NT2/D1 (cell line): ENCODE measurements at regions not wholly inside any gene's neighbourhood (a gene's known extent, or its start where the extent isn't known, plus 50 kb on each side); places are given as distances from the start of the nearest gene placed in this dataset.

Experiments
- DNase-seq: peaks from one replicate; pipeline ENCODE4 v3.0.0-alpha.2; 2011; ENCODE audit warnings: low read depth, low spot score
- H3K27me3 ChIP-seq: 2 replicates; pipeline ENCODE4 v1.6.0; 2011; ENCODE audit warnings: mild to moderate bottlenecking; ENCODE audit not compliant: insufficient read length, insufficient read depth
- H3K36me3 ChIP-seq: 2 replicates; pipeline ENCODE4 v1.6.1; 2011; ENCODE audit warnings: mild to moderate bottlenecking, low read length, mixed read lengths; ENCODE audit not compliant: insufficient read depth, insufficient read length
- H3K4me1 ChIP-seq: 2 replicates; pipeline ENCODE4 v1.5.1; 2011; ENCODE audit not compliant: insufficient read depth, insufficient read length
- H3K4me3 ChIP-seq: 2 replicates; pipeline ENCODE4 v1.5.1; 2011; ENCODE audit warnings: low read depth; ENCODE audit not compliant: insufficient read length
- H3K9ac ChIP-seq: 2 replicates; pipeline ENCODE4 v1.6.0; 2011; ENCODE audit warnings: low read depth; ENCODE audit not compliant: insufficient read length
- H3K9me3 ChIP-seq: 2 replicates; pipeline ENCODE4 v1.5.1; 2011; ENCODE audit warnings: mild to moderate bottlenecking, low read length; ENCODE audit not compliant: insufficient read depth
- SUZ12 ChIP-seq: IDR thresholded peaks from 2 replicates; pipeline ENCODE4 v1.6.1; 2011; ENCODE audit not compliant: insufficient read length, insufficient read depth; ENCODE audit errors: extremely low read depth
- YY1 ChIP-seq: IDR thresholded peaks from 2 replicates; pipeline ENCODE4 v1.6.1; 2011; ENCODE audit not compliant: insufficient read length, insufficient read depth
- ZNF274 ChIP-seq: IDR thresholded peaks from 2 replicates; pipeline ENCODE4 v1.6.1; 2011; ENCODE audit warnings: mild to moderate bottlenecking, low read depth, low read length

DNA sequence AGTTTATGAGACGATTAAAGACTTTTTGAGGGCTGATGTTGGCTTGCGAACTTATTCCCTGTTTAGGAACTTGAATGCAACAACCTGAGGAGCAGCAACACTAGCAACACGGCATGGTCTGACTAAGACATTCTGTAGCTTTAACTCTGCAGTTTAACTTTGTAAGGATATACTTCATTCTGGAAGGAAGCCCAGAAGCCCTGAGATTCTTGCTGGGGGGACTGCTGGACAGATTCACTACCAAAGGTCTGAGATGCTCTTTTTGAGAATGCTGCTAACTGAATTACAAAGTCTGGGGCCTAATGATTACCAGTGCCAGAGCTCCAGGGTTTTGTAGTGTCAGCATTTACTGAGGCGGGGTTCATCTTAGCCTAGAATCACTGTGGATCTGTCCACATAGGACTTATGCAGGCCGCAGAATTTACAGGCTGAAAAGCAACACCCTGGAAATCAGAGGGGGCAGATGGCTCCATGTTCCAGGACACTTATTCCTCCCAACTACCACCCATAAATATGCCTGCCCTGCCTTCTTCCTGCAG lies 537.1 kb upstream of the CDH18 start:
- DNase-seq = no peak
- Histone ChIP-seq H3K36me3 (no peaks in the 10 kb centered on the region), H3K4me1 (no peaks in the 10 kb centered on the region), H3K9ac (no peak overlapping the region), H3K4me3 (no peak overlapping the region), H3K27me3 (no peaks in the 10 kb centered on the region), H3K9me3 (no peaks in the 10 kb centered on the region)
- TF ChIP-seq SUZ12 = no peak
- no peak for TF ChIP-seq YY1
- TF ChIP-seq ZNF274 = no peak

- no peak overlapping the region for H3K4me3 ChIP-seq
- no peak for TF ChIP-seq ZNF274
- no peak for TF ChIP-seq SUZ12
- no peak for TF ChIP-seq YY1
These were observed 535.0 kb upstream of the CDH18 start for GRCh38 chr5:20522905-20523482.

GRCh38 chr5:20515606-20516005 lies 527.6 kb upstream of the CDH18 start:
- no peak overlapping the region for H3K9ac ChIP-seq
- no peaks in the 10 kb centered on the region for H3K27me3 ChIP-seq
- H3K9me3 ChIP-seq = no peaks in the 10 kb centered on the region
- H3K4me1 ChIP-seq = no peaks in the 10 kb centered on the region
- no peak for TF ChIP-seq YY1
- TF ChIP-seq ZNF274 = no peak
- no peak for TF ChIP-seq SUZ12
- DNase-seq = no peak
- H3K36me3 ChIP-seq = no peaks in the 10 kb centered on the region
- no peak overlapping the region for H3K4me3 ChIP-seq

More at GRCh38 chr5:20522905-20523482, 535.0 kb upstream of the CDH18 start:
- Histone ChIP-seq H3K9me3 (no peaks in the 10 kb centered on the region), H3K27me3 (no peaks in the 10 kb centered on the region), H3K9ac (no peak overlapping the region), H3K4me1 (no peaks in the 10 kb centered on the region), H3K36me3 (no peaks in the 10 kb centered on the region)
- no peak for DNase-seq

- Histone ChIP-seq H3K9ac (no peak overlapping the region), H3K36me3 (no peaks in the 10 kb centered on the region), H3K27me3 (no peaks in the 10 kb centered on the region), H3K4me1 (no peaks in the 10 kb centered on the region), H3K4me3 (no peak overlapping the region), H3K9me3 (no peaks in the 10 kb centered on the region)
- no peak for TF ChIP-seq ZNF274
- TF ChIP-seq YY1 = no peak
- no peak for TF ChIP-seq SUZ12
- no peak for DNase-seq
These were observed 526.1 kb upstream of the CDH18 start for GRCh38 chr5:20514145-20514544.

DNA sequence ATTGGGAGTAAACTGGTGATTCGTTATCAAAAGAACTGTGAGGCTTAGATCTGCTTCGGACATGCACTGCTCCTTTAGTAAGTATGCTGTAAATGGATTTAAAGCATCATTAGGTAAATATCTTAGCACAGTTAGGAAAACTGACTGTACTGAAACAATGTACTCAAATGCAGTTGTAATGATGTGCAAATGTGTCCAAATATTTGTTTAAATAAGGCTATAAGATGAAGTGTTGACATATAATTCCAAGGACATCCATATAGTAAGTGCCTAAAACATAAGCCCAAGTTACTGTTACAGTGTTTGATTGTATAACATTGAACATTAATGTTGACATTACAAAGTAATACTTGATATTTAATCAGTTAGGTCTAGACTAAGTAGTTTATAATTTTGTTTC lies 512.5 kb upstream of the CDH18 start:
- no peak for DNase-seq
- TF ChIP-seq SUZ12 = no peak
- TF ChIP-seq ZNF274 = no peak
- TF ChIP-seq YY1 = no peak
- Histone ChIP-seq H3K4me3 (no peak overlapping the region), H3K9ac (no peak overlapping the region), H3K9me3 (no peaks in the 10 kb centered on the region), H3K27me3 (no peaks in the 10 kb centered on the region), H3K4me1 (no peaks in the 10 kb centered on the region), H3K36me3 (no peaks in the 10 kb centered on the region)

GRCh38 chr5:20498926-20499325 lies 510.9 kb upstream of the CDH18 start:
- no peak for DNase-seq
- H3K9ac ChIP-seq = no peak overlapping the region
- no peaks in the 10 kb centered on the region for H3K36me3 ChIP-seq
- H3K4me1 ChIP-seq = no peaks in the 10 kb centered on the region
- no peak for TF ChIP-seq SUZ12
- no peaks in the 10 kb centered on the region for H3K9me3 ChIP-seq
- no peaks in the 10 kb centered on the region for H3K27me3 ChIP-seq
- H3K4me3 ChIP-seq = no peak overlapping the region

GRCh38 chr5:20498102-20498501 lies 510.1 kb upstream of the CDH18 start:
- H3K9ac ChIP-seq = no peak overlapping the region
- H3K4me1 ChIP-seq = no peaks in the 10 kb centered on the region
- no peak for TF ChIP-seq YY1
- no peak for TF ChIP-seq SUZ12
- TF ChIP-seq ZNF274 = no peak
- H3K27me3 ChIP-seq = no peaks in the 10 kb centered on the region
- no peaks in the 10 kb centered on the region for H3K36me3 ChIP-seq
- H3K9me3 ChIP-seq = no peaks in the 10 kb centered on the region
- DNase-seq = no peak
- no peak overlapping the region for H3K4me3 ChIP-seq
